ENCODE measurements at regions not wholly inside any gene's neighbourhood (a gene's known extent, or its start where the extent isn't known, plus 50 kb on each side); places are given as distances from the start of the nearest gene placed in this dataset.

- DNase-seq = no peak
These were observed 88.4 kb upstream of the CALM2 start for GRCh38 chr2:47264686-47265085.

DNA sequence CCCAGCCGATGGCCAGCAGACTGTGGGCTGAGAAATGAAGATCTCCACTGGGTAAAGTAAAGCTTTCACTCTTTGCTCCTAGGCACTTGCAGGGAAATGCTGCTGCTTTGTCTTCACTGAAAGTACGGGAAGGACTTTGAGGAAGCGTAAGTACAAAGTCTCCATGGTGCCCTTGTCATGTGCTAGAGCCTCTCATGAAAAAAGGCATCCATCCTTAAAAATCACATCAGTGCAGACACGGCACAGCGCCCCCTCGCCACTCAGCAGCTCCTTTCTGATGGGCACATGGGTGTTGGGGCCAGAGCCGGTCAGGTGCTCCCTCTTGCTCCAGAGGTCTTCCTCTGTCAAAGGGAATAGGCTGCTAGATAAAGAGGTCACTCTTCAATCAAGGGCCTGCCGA is 87.8 kb upstream of the CALM2 start:
- DNase-seq = no peak

DNA sequence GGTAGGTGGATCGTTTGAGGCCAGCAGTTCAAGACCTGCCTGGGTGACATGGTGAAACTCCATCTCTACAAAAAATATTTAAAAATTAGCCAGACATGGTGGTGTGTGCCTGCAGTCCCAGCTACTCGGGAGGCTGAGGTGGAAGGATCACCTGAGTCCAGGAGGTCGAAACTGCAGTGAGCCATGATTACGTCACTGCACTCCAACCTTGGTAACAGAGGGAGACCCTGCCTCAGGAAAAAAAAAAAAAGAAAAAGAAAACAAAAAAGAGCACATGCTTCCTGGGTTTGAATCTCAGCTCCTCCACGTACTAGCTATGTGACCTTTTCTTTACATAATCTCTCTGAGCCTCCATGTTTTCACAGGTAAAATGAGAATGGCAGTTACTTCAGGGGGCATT is 86.3 kb upstream of the CALM2 start:
- no peak for DNase-seq

- no peak for DNase-seq
These were observed 84.7 kb upstream of the CALM2 start for GRCh38 chr2:47260971-47261370.

- DNase-seq = no peak
These were observed 83.5 kb upstream of the CALM2 start for GRCh38 chr2:47259829-47260228.

DNA sequence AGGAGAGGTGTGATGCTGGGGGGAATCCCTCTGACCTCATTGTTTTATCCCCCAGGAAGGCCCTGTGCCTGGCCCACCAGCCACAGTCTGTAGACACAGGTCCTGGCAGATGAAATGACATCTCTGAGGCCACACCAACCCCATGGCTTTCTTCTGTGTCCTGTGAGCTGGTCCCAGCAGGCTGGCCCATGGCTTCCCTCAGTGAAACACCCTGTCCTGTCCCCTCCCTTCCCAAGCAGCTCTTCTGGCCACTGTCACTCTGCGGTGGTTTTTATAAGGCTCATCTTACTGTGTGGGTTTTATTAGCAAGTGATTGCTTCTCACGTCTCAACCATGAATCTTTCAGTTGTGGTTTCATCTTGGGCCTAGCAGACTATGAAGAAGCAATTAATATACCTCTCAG is 81.6 kb upstream of the CALM2 start:
- no peak for DNase-seq

DNA sequence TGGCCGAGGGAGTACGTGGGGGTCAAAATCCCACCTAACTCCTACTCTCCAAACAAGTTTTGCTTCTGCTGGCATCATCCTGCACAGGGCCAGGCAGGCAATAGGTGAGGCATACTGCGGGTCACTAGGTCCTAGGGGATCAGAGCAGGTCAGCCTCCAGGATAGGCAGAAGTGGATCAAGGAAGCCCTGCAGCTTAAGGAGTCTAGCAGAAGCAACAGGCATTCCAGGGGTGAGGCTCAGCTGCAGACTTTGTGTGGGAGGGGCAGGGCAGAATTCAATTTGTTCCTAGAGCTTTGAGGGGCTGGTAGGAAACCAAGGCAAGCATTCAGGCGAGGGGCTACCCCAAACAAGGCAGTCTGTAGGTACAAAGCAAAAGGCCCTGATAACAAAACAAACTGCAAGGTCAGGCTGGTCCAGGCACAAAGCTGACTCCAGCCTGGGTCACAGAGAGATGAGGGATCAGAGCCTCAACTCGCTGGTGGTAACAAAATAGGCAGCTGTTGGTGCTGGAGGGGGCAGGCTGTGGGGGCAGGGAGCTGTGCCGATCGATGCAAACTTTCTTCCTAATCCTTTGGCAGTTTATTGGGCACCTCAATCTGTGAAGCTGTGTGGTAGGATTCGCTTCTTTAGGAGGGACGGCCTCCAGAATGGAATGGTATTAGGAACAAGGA is 80.2 kb upstream of the CALM2 start:
- DNase-seq = no peak

GRCh38 chr2:47255794-47256193 is 79.5 kb upstream of the CALM2 start:
- no peak for DNase-seq

DNA sequence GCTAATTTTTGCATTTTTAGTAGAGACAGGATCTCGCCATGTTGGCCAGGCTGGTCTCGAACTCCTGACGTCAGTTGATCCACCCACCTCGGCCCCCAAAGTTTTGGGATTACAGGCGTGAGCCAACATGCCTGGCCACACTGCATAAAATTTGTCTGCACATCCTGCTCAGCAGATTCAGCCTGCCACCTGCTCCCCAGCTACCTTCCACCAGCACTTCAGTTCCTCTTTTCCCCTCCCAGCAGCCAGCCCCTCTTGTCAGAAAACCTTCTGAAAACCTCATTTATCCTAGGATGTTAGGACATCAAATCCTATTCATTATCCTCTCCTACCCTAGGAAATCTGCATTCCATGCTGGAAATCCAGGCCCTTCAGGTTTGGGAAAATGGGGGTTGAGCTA is 78.2 kb upstream of the CALM2 start:
- no peak for DNase-seq

- DNase-seq = no peak
These were observed 77.1 kb upstream of the CALM2 start for GRCh38 chr2:47253447-47253846.

DNA sequence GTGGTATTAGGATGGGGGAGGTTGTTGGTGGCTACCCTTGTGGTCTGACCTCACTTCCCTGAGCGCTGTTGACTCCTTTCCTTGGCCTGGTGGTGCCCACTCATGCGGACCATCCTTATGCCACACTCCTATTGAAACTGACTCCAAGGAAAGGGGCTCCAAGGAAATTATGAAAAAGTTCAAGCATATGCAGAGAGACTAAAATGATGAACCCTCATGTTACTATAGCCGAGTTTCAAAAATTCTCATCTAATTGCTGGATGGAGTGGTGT is 75.0 kb upstream of the CALM2 start:
- peak; percentile 54 for DNase-seq

- peak; percentile 54 for DNase-seq
These were observed 74.5 kb upstream of the CALM2 start for GRCh38 chr2:47250586-47251403.

GRCh38 chr2:47249931-47250330 is 73.6 kb upstream of the CALM2 start:
- DNase-seq = no peak

GRCh38 chr2:47249157-47249900 is 73.0 kb upstream of the CALM2 start:
- peak; percentile 34 for DNase-seq

- no peak for DNase-seq
These were observed 67.4 kb upstream of the CALM2 start for GRCh38 chr2:47243596-47244323.

- no peak for DNase-seq
These were observed 65.4 kb upstream of the CALM2 start for GRCh38 chr2:47241715-47242114.

GRCh38 chr2:47239119-47239969 is 63.0 kb upstream of the CALM2 start:
- DNase-seq = no peak

- no peak for DNase-seq
These were observed 62.3 kb upstream of the CALM2 start for GRCh38 chr2:47238638-47239037.

DNA sequence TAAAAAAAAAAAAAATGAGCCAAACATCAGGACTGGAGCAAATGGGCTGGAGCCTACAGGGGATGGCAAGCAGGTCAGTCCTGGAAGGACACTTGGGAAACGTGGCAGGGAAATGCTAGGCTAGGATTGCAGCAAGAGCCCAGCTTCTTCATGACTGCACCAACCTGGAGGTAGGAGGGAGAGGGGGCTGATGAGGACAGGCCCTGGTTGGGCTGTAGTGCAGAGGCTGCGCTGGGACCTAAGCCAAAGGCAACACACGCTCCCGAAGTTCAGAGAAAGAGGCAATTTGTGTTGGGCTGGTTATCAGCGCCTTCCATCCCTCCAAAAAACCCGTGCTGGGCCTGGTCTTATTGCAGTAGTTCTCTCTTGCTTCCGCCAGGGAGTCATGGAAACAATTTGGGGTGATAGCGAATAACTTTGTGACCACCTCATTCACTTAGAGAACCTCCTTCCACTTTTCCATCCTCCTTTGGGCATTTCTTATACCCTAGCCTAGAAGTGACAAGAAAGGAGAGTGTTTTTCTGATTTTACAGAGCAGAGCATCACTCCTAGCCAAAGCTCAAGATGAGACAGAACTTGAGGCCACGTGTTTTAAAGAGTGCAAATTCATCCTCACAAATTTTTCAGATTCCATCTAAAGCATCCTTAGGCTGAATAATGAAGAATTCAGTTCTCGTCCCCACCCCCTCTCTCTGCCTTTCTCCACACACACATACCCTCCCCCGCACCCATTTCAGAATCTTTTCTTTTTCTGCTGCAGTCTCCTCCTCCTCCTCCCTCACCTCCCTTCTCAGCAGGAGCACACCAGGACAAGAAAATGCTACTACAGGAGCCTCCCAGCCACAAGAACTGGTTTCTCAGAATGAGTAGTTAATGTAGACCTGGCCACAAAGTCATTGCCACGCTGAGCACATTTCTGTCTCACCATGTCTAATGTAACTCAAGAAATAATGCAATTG is 61.3 kb upstream of the CALM2 start:
- peak; percentile 51 for DNase-seq

DNA sequence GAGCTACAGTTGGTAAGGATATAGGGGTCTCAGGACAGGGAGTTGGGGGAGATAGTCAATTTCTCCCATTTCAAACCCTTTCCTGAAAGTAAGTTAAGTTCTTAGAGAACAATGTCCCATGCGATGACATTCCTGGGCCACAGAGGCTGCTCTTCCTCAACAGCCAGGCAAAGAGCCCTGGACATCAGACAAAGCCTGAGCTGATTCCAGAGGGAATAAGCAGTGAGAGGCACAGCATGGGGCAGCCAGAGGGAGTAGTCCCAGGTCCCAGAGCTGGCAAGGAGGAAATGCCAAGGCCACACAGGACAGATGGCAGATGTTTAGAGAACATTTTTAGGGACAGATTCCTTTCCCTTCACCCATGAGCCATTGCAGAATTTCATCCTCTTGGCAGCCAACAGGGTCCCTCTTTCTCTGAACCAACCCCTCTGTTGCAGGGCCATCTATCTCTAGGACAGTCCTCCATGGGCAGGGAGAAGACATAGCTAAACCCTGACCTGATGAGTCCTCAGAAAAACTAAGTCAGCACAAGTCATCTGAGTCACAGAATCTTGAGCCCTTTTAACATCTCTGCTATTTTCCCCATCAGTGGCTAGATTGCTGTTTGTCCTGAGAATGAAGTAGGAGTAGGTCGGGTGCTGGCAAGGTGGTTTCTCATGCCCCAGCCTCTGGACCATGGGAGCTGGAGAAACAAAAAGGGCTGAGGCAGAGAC is 60.3 kb upstream of the CALM2 start:
- DNase-seq = no peak

- DNase-seq = no peak
These were observed 58.8 kb upstream of the CALM2 start for GRCh38 chr2:47235132-47235531.
